WERI-Rb-1 (cell line): ENCODE measurements at regions not wholly inside any gene's neighbourhood (a gene's known extent, or its start where the extent isn't known, plus 50 kb on each side); places are given as distances from the start of the nearest gene placed in this dataset.

Experiments used
- DNase-seq: peaks from one replicate; pipeline ENCODE4 v3.0.0-alpha.2; 2020
- H3K27ac ChIP-seq: fragments of 250-450 bp; sonication (Bioruptor Pico); 2 replicates; pipeline ENCODE4 v1.5.1; 2020; ENCODE audit warnings: mild to moderate bottlenecking, moderate library complexity
- H3K27me3 ChIP-seq: fragments of 250-450 bp; sonication (Bioruptor Pico); 2 replicates; pipeline ENCODE4 v1.5.1; 2021; ENCODE audit warnings: mild to moderate bottlenecking, low read depth, moderate library complexity; ENCODE audit not compliant: insufficient read depth, severe bottlenecking
- H3K36me3 ChIP-seq: fragments of 250-450 bp; sonication (Bioruptor Pico); 2 replicates; pipeline ENCODE4 v1.5.1; 2020; ENCODE audit warnings: mild to moderate bottlenecking, moderate library complexity
- H3K4me3 ChIP-seq: 2 replicates; pipeline ENCODE4 v1.5.1; 2011; ENCODE audit warnings: low read depth, mild to moderate bottlenecking, control low read depth, low read length
- H3K9me3 ChIP-seq: fragments of 250-450 bp; sonication (Bioruptor Pico); 2 replicates; pipeline ENCODE4 v1.5.1; 2021; ENCODE audit warnings: mild to moderate bottlenecking, moderate library complexity; ENCODE audit not compliant: severe bottlenecking
- CTCF ChIP-seq: IDR thresholded peaks from 2 replicates; pipeline ENCODE4 v1.5.1; 2011; ENCODE audit warnings: low read depth, mild to moderate bottlenecking, control low read depth, inconsistent platforms, low read length

DNA sequence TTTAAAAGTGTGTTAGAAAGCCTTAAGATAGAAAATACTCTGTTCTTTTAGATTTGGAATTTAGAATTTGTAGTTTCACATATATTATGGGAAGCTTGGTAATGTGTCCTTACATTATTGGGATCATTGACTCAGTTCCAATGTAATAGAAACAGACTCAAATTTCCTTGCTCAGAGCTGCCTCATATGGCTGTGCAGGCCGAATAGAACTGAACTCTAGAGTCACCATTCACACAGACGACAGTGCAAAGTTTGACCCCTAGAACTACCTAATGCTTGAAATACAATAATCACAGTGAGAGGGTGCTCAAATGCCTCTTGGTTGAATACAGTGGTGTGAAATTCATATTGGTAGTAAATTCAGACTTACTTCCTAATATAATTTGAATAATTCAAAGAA, 482.7 kb upstream of the CITED2 start:
- no peak overlapping the region for H3K4me3 ChIP-seq
- no peaks in the 10 kb centered on the region for H3K9me3 ChIP-seq
- DNase-seq: no peak
- H3K36me3 ChIP-seq: no peaks in the 10 kb centered on the region
- no peak for TF ChIP-seq CTCF
- no peaks in the 10 kb centered on the region for H3K27me3 ChIP-seq
- no peak overlapping the region for H3K27ac ChIP-seq

- Histone ChIP-seq H3K27me3 (no peaks in the 10 kb centered on the region), H3K36me3 (no peaks in the 10 kb centered on the region), H3K4me3 (no peak overlapping the region), H3K9me3 (no peaks in the 10 kb centered on the region), H3K27ac (no peak overlapping the region)
- no peak for DNase-seq
- TF ChIP-seq CTCF: no peak
Measured at GRCh38 chr6:139856562-139856961, 482.1 kb upstream of the CITED2 start.

DNA sequence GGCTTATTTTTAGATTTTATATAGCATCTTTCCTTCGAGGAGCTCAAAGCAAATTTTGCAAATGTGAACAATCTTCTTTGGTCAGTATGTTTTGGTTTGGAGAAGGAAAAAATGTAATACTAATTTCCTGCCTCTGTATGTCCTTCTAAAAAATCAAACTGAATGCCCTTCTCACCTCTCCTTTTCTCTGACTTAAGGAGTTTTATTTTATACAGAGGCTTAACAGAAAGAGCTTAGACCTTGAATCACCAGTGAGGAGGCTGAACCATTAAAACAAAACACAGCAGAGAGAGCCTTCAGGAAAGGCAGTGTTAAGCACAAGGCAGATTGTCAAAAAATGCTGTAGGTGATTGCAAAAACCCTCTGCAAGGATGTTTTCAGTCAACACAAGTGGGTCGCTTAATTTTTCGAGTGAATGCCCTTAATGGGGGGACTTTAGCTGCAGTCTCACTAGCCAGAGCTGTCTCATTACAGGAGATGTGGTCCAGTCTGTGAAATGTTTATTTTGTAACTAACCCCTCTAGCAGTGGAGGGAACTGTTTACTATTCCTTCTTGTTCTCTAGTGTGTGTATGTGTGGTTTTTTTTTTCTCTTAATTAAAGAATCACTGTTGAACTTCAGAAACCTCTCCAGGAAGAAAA, 481.3 kb upstream of the CITED2 start:
- TF ChIP-seq CTCF: no peak
- Histone ChIP-seq H3K9me3 (no peaks in the 10 kb centered on the region), H3K4me3 (no peak overlapping the region), H3K27me3 (no peaks in the 10 kb centered on the region), H3K27ac (no peak overlapping the region), H3K36me3 (no peaks in the 10 kb centered on the region)
- no peak for DNase-seq

- TF ChIP-seq CTCF: no peak
- no peaks in the 10 kb centered on the region for H3K9me3 ChIP-seq
- no peak overlapping the region for H3K27ac ChIP-seq
- no peaks in the 10 kb centered on the region for H3K27me3 ChIP-seq
- H3K36me3 ChIP-seq: no peaks in the 10 kb centered on the region
- H3K4me3 ChIP-seq: no peak overlapping the region
- no peak for DNase-seq
Measured at GRCh38 chr6:139853302-139853992, 479.0 kb upstream of the CITED2 start.

DNA sequence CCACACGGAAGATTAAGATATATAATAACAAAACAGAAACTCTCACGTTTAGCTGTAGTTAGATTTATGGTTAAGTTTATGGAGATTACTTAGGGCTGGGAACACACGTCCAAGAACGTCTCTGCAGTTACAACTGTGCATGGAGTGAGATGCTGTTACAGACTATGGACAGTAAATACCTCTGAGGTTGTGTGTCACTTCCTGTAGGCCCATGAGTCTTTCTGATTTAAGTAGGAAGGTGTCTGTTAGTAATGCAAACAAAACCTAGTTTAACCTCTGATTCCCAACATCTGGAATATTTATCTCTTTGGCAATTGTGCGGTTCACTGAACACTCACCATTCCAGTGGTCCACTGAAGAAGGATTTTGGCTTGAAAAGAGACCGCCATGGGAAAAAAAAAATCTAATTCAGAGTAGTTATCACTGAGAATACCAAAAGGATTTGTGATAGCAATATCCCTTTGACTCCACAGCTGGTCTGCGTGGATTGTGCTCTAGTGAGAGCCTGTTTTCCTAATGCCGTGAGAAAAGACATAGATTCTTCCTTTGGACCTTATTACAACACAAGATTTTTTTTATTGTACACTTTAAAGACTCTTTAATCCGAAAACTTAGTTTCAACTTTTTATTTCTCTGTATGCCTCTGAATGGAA, 478.2 kb upstream of the CITED2 start:
- no peak for TF ChIP-seq CTCF
- Histone ChIP-seq H3K27me3 (no peaks in the 10 kb centered on the region), H3K36me3 (no peaks in the 10 kb centered on the region), H3K27ac (no peak overlapping the region), H3K4me3 (no peak overlapping the region), H3K9me3 (no peaks in the 10 kb centered on the region)
- no peak for DNase-seq
